GM12892 (cell line): ENCODE measurements at regions not wholly inside any gene's neighbourhood (a gene's known extent, or its start where the extent isn't known, plus 50 kb on each side); places are given as distances from the start of the nearest gene placed in this dataset.

Source experiments
- POLR2A ChIP-seq: IDR thresholded peaks from 2 replicates; pipeline ENCODE4 v1.6.1; 2011; ENCODE audit warnings: low read depth, low read length, control low read depth
- POLR2AphosphoS5 ChIP-seq: IDR thresholded peaks from 2 replicates; pipeline ENCODE4 v1.6.1; 2011; ENCODE audit warnings: low read depth, low read length, control low read depth

DNA sequence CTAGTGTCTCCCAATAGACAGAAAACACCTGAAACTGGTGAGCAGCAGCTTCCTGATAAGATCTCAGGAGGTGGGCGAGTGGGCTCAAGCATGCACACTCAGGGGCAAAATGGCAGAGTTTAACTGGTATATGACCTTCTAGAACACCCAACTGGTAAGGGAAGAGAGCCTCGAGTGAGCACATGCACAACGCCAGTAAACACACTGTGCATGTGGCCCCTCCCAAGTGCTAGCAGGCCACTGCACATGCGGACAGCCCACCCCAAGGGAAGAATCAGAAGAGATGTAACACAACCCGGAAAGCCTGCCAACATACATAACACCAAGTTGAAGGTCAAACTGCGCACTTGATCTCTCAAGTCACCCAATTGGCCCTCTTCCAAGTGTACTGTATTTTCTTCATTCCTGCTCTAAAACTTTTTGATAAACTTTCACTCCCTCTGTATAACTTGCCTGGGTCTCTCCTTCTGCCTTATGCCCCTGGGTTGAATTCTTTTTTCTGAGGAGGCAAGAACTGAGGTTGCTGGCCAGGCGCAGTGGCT, 138.2 kb downstream of the GLUL start:
- TF ChIP-seq POLR2AphosphoS5 (no peak), POLR2A (no peak)
